ENCODE measurements at regions not wholly inside any gene's neighbourhood (a gene's known extent, or its start where the extent isn't known, plus 50 kb on each side); places are given as distances from the start of the nearest gene placed in this dataset.

GRCh38 chr4:43835869-43836268, 612.7 kb downstream of the KCTD8 start:
- TF ChIP-seq CTCF (conservative IDR thresholded peaks at IDR 0.05; ENCODE audit: low read depth in 2 of 2), result no peak
- no peak for TF ChIP-seq JUNB (IDR thresholded peaks at IDR 0.05; ENCODE audit: unreplicated experiment)

All from GM23338 (cell line).